ENCODE measurements at regions not wholly inside any gene's neighbourhood (a gene's known extent, or its start where the extent isn't known, plus 50 kb on each side); places are given as distances from the start of the nearest gene placed in this dataset.

DNA sequence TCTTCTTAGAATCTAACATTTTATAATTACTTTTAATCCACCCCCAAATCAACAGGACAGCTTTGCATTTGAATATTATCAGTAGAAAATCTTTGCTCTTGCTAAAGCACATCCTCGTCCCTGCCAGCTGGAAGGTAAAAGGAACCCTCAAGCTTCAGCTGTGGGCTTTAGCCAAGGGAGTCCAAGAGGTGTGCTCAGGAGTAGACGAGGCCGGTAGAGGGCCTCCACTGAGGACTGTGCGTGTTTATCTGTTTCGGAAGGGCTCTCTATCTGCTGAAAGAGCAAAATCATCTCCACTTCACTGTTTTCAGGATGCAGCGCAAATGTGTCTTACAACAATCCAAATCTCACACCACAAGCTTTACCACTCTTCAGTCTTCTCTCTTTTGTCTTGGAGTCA lies 257.4 kb upstream of the IL12A start:
- Histone ChIP-seq H3K36me3 (replicated peaks; ENCODE audit: insufficient read depth, low read depth) (no peaks in the 10 kb centered on the region), H3K79me2 (no peaks in the 10 kb centered on the region), H3K27me3 (no peaks in the 10 kb centered on the region), H3K4me1 (ENCODE audit: insufficient read depth) (peaks cover 14% of the 10 kb centered on the region), H3K9me2 (replicated peaks; ENCODE audit: insufficient read depth) (no peaks in the 10 kb centered on the region), H4K20me1 (ENCODE audit: insufficient read depth, poor library complexity, severe bottlenecking) (no peaks in the 10 kb centered on the region), H3K9me3 (ENCODE audit: low read depth) (no peaks in the 10 kb centered on the region), H3K27ac (no peak overlapping the region), H3K4me3 (no peak overlapping the region), H3K4me2 (no peak overlapping the region), H2AFZ (no peak overlapping the region)
- 72% methylated on average over 6 of the region's 6 CpGs for WGBS (ENCODE audit: low lambda C conversion rate, missing lambda C conversion rate)
- no peak for TF ChIP-seq EZH2 (IDR thresholded peaks at IDR 0.05; ENCODE audit: borderline replicate concordance)
- TF ChIP-seq, protein P1, sequence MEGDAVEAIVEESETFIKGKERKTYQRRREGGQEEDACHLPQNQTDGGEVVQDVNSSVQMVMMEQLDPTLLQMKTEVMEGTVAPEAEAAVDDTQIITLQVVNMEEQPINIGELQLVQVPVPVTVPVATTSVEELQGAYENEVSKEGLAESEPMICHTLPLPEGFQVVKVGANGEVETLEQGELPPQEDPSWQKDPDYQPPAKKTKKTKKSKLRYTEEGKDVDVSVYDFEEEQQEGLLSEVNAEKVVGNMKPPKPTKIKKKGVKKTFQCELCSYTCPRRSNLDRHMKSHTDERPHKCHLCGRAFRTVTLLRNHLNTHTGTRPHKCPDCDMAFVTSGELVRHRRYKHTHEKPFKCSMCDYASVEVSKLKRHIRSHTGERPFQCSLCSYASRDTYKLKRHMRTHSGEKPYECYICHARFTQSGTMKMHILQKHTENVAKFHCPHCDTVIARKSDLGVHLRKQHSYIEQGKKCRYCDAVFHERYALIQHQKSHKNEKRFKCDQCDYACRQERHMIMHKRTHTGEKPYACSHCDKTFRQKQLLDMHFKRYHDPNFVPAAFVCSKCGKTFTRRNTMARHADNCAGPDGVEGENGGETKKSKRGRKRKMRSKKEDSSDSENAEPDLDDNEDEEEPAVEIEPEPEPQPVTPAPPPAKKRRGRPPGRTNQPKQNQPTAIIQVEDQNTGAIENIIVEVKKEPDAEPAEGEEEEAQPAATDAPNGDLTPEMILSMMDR (IDR thresholded peaks at IDR 0.05; ENCODE audit: poor library complexity): no peak
- no peak for TF ChIP-seq EZH2phosphoT487 (IDR thresholded peaks at IDR 0.05; ENCODE audit: low read depth, severe bottlenecking, unreplicated experiment)
- DNase-seq (ENCODE audit: low spot score): no peak

DNA sequence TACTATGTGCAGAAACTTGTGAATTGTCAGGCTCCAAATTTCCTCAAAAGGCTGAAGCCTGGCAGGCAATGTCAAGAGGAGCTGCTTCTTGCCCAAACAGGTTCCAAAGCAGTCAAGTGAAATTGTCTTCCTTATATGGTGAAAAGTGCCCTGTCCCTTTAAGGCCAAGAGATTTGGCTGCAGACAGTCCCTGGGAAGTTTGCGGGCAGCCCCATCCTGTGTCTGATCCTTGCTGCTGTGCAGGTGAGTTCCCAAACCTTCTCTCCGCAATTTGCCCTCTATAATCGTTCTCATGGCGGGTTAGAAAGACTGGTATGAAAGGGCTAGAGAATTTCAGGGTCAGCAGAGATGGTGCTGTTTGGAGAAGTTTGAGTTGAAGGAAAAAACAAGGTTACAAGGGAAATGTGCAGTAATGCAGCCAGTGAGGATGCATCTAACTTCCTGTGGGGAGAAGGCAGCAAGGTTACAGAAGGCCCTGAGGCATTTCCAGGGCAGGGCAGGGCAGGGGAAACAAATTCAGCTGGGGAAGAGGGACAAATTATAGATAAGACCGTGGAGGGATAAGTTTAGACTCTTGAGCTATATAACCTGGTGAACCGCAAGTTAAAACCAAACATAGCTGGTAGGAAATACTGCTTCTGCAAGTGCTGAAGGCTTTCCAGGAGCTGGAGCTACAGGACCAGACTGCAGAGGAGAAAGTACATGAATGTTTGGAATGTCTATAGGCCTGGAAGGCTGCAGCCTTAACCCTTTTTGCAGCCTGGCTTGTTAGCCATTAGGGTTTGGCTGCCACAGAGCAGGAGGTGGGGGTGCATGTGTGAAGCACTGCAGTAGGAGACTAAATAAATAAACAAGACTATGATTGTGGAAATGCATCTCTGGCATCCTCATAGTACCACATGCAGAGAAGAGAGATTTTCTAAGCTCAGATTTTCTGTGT lies 256.2 kb upstream of the IL12A start:
- H2AFZ ChIP-seq: no peak overlapping the region
- peak overlapping the region; percentile 49 for H3K27ac ChIP-seq
- TF ChIP-seq, protein P1 (IDR thresholded peaks at IDR 0.05; ENCODE audit: poor library complexity): no peak
- TF ChIP-seq EZH2phosphoT487 (IDR thresholded peaks at IDR 0.05; ENCODE audit: low read depth, severe bottlenecking, unreplicated experiment) (no peak), EZH2 (IDR thresholded peaks at IDR 0.05; ENCODE audit: borderline replicate concordance) (no peak)
- H3K4me1 ChIP-seq (ENCODE audit: insufficient read depth): peaks cover 14% of the 10 kb centered on the region
- H3K4me3 ChIP-seq: no peak overlapping the region
- H3K79me2 ChIP-seq: no peaks in the 10 kb centered on the region
- no peaks in the 10 kb centered on the region for H4K20me1 ChIP-seq (ENCODE audit: insufficient read depth, poor library complexity, severe bottlenecking)
- H3K9me2 ChIP-seq (replicated peaks; ENCODE audit: insufficient read depth): no peaks in the 10 kb centered on the region
- DNase-seq (ENCODE audit: low spot score): peak; percentile 15
- no peaks in the 10 kb centered on the region for H3K27me3 ChIP-seq
- H3K36me3 ChIP-seq (replicated peaks; ENCODE audit: insufficient read depth, low read depth): no peaks in the 10 kb centered on the region
- H3K9me3 ChIP-seq (ENCODE audit: low read depth): no peaks in the 10 kb centered on the region
- H3K4me2 ChIP-seq: peak overlapping the region; percentile 62
- WGBS (ENCODE audit: low lambda C conversion rate, missing lambda C conversion rate): 21% methylated on average over 6 of the region's 6 CpGs

DNA sequence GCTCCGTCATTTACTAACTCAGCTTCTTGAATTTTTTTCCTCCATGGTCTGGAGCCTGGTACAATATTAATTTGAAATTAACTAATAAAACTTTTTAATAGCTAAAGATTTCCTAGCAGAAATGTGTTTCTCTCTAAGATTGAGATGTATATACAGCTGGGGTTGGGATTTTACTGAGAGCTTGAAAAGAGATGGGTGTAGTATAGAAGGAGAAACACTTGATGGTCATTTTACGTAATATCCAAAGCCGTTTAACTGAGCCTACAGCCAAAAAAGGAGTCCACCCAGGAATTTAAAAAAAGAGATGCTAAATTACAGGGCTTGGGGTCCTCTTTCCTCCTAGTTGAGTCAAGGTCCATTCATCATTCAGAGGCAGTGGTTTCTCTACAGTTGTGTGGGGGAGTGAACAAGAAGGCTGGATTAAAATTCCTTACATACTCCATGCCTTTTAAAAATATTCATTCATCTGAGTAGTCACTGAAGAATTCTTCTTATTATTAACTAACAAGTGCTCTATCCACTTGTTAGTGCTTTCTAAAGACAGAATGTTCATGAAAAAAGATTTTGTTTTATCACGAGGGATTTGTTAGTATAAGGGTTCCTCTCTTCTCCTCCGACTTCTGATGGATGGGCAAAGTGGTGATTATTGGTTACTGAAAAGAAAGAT lies 255.3 kb upstream of the IL12A start:
- TF ChIP-seq EZH2phosphoT487 (IDR thresholded peaks at IDR 0.05; ENCODE audit: low read depth, severe bottlenecking, unreplicated experiment): no peak
- TF ChIP-seq EZH2 (IDR thresholded peaks at IDR 0.05; ENCODE audit: borderline replicate concordance): no peak
- TF ChIP-seq, protein P1 (IDR thresholded peaks at IDR 0.05; ENCODE audit: poor library complexity): no peak
- no peaks in the 10 kb centered on the region for H3K9me3 ChIP-seq (ENCODE audit: low read depth)
- H3K4me2 ChIP-seq: peak overlapping the region; percentile 62
- 63% methylated on average over 5 of the region's 5 CpGs for WGBS (ENCODE audit: low lambda C conversion rate, missing lambda C conversion rate)
- H3K4me1 ChIP-seq (ENCODE audit: insufficient read depth): peaks cover 14% of the 10 kb centered on the region
- no peak for DNase-seq (ENCODE audit: low spot score)
- no peak overlapping the region for H2AFZ ChIP-seq
- H3K79me2 ChIP-seq: no peaks in the 10 kb centered on the region
- peak overlapping the region; percentile 49 for H3K27ac ChIP-seq
- H4K20me1 ChIP-seq (ENCODE audit: insufficient read depth, poor library complexity, severe bottlenecking): no peaks in the 10 kb centered on the region
- no peaks in the 10 kb centered on the region for H3K36me3 ChIP-seq (replicated peaks; ENCODE audit: insufficient read depth, low read depth)
- no peak overlapping the region for H3K4me3 ChIP-seq
- no peaks in the 10 kb centered on the region for H3K27me3 ChIP-seq
- H3K9me2 ChIP-seq (replicated peaks; ENCODE audit: insufficient read depth): no peaks in the 10 kb centered on the region

All from hepatocyte (in vitro differentiated cells).